A549 (cell line): ENCODE measurements at regions not wholly inside any gene's neighbourhood (a gene's known extent, or its start where the extent isn't known, plus 50 kb on each side); places are given as distances from the start of the nearest gene placed in this dataset.

ENCODE experiments used
- EP300 ChIP-seq, 2 experiments: fragments of >200 bp; sonication (Bioruptor Twin); formaldehyde crosslinking; IDR thresholded peaks; 2 replicates in 1 of 2; 3 replicates in 1 of 2; pipeline ENCODE4 v1.6.1; 2016 to 2017
- POLR2A ChIP-seq: IDR thresholded peaks from 2 replicates; pipeline ENCODE4 v1.6.1; 2012; ENCODE audit warnings: mild to moderate bottlenecking, low read length
- RCOR1 ChIP-seq: fragments of 150-350 bp; IDR thresholded peaks from 2 replicates; pipeline ENCODE4 v1.6.1; 2014; ENCODE audit warnings: antibody characterized with exemption, low read length, low read depth
- TF ChIP-seq, protein P1 (sequence below): fragments of >200 bp; sonication (Bioruptor Twin); formaldehyde crosslinking; IDR thresholded peaks from 3 replicates; pipeline ENCODE4 v1.5.1; 2016

DNA sequence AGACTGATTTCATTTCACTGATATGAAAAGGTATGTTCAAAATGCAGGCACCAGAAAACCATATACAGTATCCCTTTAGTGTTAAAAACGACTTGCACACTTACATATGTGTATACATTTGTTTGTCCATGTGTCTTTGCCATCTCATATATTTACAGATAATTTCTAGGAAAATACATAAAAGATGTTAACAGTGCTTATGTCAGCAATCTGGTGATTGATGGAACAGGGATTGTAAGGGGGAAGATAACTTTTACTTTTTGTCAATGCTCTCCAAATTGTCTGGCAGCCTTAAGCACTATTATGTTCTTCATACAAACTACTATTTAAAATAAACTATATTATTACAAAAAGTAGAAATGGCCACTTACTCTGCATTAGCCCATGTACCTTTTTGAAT, 238.5 kb upstream of the DEFB112 start:
- TF ChIP-seq, protein P1, sequence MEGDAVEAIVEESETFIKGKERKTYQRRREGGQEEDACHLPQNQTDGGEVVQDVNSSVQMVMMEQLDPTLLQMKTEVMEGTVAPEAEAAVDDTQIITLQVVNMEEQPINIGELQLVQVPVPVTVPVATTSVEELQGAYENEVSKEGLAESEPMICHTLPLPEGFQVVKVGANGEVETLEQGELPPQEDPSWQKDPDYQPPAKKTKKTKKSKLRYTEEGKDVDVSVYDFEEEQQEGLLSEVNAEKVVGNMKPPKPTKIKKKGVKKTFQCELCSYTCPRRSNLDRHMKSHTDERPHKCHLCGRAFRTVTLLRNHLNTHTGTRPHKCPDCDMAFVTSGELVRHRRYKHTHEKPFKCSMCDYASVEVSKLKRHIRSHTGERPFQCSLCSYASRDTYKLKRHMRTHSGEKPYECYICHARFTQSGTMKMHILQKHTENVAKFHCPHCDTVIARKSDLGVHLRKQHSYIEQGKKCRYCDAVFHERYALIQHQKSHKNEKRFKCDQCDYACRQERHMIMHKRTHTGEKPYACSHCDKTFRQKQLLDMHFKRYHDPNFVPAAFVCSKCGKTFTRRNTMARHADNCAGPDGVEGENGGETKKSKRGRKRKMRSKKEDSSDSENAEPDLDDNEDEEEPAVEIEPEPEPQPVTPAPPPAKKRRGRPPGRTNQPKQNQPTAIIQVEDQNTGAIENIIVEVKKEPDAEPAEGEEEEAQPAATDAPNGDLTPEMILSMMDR = no peak
- no peak for TF ChIP-seq RCOR1
- no peak for TF ChIP-seq EP300 (IDR thresholded peaks at IDR 0.05)
- no peak for TF ChIP-seq POLR2A
